PFSK-1 (cell line): ENCODE measurements at regions not wholly inside any gene's neighbourhood (a gene's known extent, or its start where the extent isn't known, plus 50 kb on each side); places are given as distances from the start of the nearest gene placed in this dataset.

Experiments used
- FOXP2 ChIP-seq: optimal IDR thresholded peaks from 2 replicates; pipeline ENCODE3; 2011; ENCODE audit warnings: borderline replicate concordance, control low read depth, inconsistent platforms; ENCODE audit not compliant: insufficient read depth; ENCODE audit errors: extremely low read length, extremely low read depth
- POLR2AphosphoS5 ChIP-seq: IDR thresholded peaks from 2 replicates; pipeline ENCODE4 v1.6.1; 2012; ENCODE audit warnings: low read depth, mild to moderate bottlenecking, control low read depth, low read length, moderate library complexity
- SIN3A ChIP-seq: IDR thresholded peaks from 2 replicates; pipeline ENCODE4 v1.6.1; 2012; ENCODE audit warnings: mild to moderate bottlenecking, low read length, moderate library complexity, borderline replicate concordance; ENCODE audit not compliant: insufficient read depth
- TAF1 ChIP-seq: IDR thresholded peaks from 2 replicates; pipeline ENCODE4 v1.6.1; 2012; ENCODE audit warnings: low read length, control low read depth, borderline replicate concordance; ENCODE audit not compliant: insufficient read depth
- TF ChIP-seq, protein P1 (sequence below), 2 experiments: IDR thresholded peaks; 2 replicates each; pipeline versions ENCODE4 v1.6.1 to v1.8.0; 2011 to 2012; ENCODE audit warnings: low read depth in 2 of 2, low read length in 2 of 2, control low read depth in 1 of 2, inconsistent platforms in 1 of 2, mild to moderate bottlenecking in 1 of 2, moderate library complexity in 1 of 2; ENCODE audit not compliant: insufficient read depth in 1 of 2

DNA sequence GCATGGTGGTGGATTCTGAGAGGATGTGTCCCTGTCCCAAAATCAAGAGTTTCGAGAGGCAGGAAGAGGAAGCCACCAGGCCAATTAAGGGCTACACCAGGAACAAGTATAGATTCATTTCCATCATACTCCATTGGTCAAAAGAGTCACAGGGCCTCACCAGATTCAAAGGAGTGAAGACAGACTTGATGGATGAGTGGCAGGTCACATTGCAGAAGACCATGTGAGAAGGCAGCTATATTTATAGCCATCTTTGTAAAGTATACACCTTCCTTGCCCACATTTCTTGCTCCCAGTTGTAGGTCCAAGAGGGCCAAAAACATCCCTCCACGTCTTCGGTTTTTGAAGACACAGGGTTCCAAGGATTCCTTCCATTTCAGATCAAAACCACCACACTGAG lies 406.0 kb downstream of the BCOR start:
- no peak for TF ChIP-seq TAF1
- no peak for TF ChIP-seq SIN3A
- TF ChIP-seq, protein P1, sequence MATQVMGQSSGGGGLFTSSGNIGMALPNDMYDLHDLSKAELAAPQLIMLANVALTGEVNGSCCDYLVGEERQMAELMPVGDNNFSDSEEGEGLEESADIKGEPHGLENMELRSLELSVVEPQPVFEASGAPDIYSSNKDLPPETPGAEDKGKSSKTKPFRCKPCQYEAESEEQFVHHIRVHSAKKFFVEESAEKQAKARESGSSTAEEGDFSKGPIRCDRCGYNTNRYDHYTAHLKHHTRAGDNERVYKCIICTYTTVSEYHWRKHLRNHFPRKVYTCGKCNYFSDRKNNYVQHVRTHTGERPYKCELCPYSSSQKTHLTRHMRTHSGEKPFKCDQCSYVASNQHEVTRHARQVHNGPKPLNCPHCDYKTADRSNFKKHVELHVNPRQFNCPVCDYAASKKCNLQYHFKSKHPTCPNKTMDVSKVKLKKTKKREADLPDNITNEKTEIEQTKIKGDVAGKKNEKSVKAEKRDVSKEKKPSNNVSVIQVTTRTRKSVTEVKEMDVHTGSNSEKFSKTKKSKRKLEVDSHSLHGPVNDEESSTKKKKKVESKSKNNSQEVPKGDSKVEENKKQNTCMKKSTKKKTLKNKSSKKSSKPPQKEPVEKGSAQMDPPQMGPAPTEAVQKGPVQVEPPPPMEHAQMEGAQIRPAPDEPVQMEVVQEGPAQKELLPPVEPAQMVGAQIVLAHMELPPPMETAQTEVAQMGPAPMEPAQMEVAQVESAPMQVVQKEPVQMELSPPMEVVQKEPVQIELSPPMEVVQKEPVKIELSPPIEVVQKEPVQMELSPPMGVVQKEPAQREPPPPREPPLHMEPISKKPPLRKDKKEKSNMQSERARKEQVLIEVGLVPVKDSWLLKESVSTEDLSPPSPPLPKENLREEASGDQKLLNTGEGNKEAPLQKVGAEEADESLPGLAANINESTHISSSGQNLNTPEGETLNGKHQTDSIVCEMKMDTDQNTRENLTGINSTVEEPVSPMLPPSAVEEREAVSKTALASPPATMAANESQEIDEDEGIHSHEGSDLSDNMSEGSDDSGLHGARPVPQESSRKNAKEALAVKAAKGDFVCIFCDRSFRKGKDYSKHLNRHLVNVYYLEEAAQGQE (IDR thresholded peaks at IDR 0.05; ENCODE audit: insufficient read depth in 1 of 2, low read depth in 2 of 2, low read length in 2 of 2) = no peak
- TF ChIP-seq POLR2AphosphoS5 = no peak
- TF ChIP-seq FOXP2 = no peak

DNA sequence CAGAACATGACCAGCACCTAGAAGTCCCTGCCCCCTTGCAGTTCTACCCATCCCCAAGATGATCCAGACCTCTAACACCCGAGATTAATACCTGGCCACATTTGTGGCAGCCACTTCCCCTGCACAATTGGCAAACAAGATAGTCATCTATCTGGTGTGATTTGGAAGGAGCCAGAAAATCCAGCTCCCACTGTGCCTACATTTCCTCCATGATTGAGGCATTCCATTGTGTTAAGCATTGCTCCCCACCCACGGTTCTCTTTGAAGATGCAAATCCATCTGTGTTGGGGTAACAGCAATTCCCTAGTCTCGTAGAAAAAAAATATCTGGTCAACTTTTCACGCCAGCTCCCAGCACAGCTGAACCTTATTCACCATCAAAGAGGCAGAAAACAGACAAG lies 405.0 kb downstream of the BCOR start:
- TF ChIP-seq FOXP2 (no peak), TAF1 (no peak), POLR2AphosphoS5 (no peak), SIN3A (no peak)
- TF ChIP-seq, protein P1 (IDR thresholded peaks at IDR 0.05; ENCODE audit: insufficient read depth in 1 of 2, low read depth in 2 of 2, low read length in 2 of 2) = no peak

DNA sequence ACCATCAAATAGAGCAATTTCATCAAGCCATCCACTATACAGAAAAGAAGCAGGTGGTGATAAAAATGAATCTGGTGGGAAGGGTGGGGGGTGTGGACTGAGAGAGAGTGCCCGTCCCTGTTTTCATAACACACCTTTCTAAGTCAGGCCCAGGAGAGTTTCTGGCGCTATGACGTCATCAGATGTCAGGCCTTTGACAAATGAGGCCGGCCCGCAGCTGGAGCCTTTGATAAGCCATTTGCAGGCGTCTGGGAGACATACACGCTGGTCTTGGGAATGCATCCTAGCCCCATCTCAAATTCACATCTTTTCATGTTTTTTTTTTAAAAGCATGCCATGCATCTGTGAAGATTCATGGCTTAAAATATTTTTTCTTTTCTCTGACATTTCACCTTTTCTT lies 404.5 kb downstream of the BCOR start:
- TF ChIP-seq SIN3A = no peak
- no peak for TF ChIP-seq FOXP2
- TF ChIP-seq, protein P1 (IDR thresholded peaks at IDR 0.05; ENCODE audit: insufficient read depth in 1 of 2, low read depth in 2 of 2, low read length in 2 of 2) = no peak
- TF ChIP-seq POLR2AphosphoS5 = no peak
- TF ChIP-seq TAF1 = no peak

DNA sequence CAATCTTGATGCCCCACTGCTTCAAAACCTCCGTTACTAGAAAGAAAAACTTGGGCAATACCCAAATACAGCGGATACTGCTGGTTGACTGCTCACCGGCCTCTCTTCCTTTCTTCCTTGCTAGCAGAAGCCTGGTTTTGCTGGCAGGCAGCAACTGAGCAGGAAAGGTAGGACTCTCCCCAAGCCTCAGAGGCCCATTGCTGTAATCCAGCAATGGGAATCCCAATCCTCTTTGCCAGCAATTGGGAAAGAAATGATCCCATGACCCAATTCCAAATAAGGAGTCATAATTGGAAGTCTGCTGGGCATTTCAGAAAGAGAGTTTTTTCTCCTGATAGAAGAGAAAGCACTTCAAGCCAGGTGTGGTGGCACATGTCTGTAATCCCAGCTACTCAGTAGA lies 394.5 kb downstream of the BCOR start:
- TF ChIP-seq SIN3A = no peak
- no peak for TF ChIP-seq FOXP2
- no peak for TF ChIP-seq TAF1
- no peak for TF ChIP-seq POLR2AphosphoS5
- TF ChIP-seq, protein P1 (IDR thresholded peaks at IDR 0.05; ENCODE audit: insufficient read depth in 1 of 2, low read depth in 2 of 2, low read length in 2 of 2) = no peak

DNA sequence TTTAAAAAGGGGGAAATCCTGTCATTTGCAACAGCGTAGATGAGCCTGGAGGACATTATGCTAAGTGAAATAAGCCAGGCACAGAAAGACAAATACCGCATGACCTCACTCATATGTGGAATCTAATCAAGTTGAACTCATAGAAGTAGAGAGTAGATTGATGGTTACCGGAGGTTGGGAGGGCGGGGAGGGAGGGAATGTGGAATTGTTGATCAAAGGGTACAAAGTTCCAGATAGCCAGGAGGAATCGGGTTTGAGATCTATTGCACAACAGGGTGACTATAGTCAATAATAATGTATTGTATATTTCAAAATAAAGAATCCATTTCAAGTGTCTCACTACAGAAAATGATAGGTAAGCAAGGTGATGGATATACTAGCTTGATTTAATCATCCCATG lies 393.2 kb downstream of the BCOR start:
- no peak for TF ChIP-seq FOXP2
- TF ChIP-seq, protein P1 (IDR thresholded peaks at IDR 0.05; ENCODE audit: insufficient read depth in 1 of 2, low read depth in 2 of 2, low read length in 2 of 2) = no peak
- no peak for TF ChIP-seq SIN3A
- no peak for TF ChIP-seq TAF1
- TF ChIP-seq POLR2AphosphoS5 = no peak
